Hippocampal formation (tissue), 2 donors: ENCODE measurements at regions not wholly inside any gene's neighbourhood (a gene's known extent, or its start where the extent isn't known, plus 50 kb on each side); places are given as distances from the start of the nearest gene placed in this dataset.
"Not testable (repeated sequence)": the region's sequence is repeated elsewhere in the genome, so short reads cannot be mapped to it uniquely, and the experiment has no call there.

Experiments used
- DNase-seq, 2 donors: peaks; one replicate each; lab custom pipeline; 2025; lab: John Stamatoyannopoulos, UW

DNA sequence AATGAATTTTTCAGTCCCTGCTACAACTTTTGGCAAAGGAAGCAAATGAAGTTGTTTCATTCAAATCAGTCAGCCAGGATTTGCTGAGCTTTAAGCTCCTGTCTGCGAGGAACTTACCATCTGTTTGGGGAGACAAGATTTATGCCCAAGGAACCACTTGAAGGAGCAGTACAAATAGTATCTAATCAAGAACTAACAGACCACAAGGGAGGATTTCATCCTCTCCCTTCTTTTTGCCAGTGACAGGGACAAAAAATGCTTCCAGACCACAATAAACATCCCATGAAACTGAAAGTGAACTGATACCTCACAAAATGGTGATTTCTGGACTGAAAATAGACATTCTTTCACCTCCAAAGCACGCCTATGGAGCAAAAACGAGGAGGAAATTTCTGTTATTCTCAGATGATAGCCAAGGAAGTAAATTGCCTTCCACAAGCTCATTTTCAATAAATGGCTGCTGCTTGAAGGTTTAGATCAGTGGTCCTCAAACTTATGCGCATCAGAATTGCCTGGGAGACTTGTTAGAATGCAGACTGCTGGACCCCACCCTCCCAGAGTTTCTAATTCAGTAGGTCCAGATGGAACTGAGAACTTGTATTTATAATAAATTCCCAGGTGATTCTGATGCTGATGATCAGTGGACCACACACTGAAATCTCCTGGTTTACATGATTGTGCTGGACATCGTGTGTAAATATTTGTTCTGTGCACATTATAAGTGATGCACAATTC is 202.4 kb upstream of the GADL1 start:
- DNase-seq: no peak

DNA sequence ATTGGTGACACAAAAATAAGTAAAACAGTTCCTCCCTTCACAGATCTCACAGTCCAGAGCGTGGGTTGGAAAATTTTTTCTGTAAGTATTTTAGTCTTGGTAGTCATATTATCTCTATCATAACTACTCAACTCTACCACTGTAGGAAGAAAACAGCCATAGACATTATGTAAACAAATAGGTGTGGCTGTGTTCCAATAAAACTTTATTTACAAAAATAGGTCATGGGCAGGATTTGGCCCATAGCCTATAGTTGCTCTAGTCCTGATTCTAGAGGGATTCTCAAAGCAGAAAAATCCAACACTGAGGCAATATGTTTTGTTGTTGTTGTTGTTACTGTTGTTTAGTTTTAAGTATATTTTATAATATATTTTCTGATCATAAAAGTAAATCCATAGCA is 206.1 kb upstream of the GADL1 start:
- DNase-seq: no peak

DNA sequence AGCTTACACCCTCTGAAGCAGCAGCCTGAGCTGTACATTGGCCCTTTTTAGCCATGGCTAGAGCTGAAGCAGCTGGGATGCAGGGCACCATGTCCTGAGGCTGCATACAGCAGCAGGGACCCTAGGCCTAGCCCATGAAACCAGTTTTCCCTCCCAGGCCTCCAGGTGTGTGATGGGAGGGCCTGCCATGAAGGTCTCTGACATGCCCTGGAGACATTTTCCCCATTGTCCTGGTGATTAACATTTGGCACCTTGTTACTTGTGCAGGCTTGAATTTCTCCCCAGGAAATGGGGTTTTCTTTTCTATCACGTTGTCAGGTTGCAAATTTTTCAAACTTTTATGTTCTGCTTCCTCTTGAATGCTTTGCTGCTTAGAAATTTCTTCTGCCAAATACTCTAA is 206.8 kb upstream of the GADL1 start:
- DNase-seq: not testable (repeated sequence)

DNA sequence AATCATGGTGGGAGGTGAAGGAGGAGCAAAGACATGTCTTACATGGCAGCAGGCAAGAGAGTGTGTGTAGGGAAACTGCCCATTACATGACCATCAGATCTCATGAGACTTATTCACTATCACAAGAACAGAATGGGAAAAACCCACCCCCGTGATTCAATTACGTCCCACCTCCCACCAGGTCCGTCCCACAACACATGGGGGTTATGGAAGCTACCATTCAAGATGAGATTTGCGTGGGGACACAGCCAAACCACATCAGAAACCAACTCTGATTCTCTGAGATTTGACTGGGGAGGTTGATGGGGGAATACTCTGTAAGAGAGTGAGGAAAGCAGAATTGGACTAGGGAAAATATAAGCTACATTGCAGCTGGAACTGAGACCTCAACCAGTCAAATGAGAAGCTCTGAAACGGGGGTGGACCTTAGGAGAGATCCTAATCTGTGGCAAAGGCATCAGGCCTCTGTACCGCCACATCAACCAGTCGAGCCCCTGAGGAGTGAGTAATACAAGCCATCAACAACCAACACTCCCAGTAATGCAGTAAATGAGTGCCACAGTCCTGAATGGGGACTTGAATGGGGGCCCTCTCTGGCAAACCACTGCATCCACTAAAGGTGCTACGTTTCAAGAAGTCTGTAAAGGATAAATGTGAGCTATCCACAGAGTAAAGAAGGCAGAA is 207.9 kb upstream of the GADL1 start:
- no peak for DNase-seq

DNA sequence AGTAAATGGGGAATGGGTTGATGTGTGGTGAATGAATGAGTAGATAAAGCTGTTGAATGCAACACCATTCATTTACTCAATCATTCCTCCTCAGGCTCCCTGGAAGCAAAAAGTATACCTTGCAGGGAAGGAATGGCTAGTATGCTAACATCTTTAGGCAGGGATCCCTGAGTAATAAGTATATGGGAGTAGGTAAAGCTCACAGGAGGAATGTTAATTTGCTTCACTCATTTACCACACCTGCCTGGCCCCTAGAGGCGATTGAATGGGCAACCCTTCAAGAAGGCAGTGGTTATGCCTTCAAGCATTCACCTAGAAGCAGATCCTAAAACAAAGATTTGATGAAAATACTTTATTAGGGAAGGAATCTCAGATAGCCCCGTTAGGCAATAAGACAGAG is 208.7 kb upstream of the GADL1 start:
- DNase-seq: no peak

DNA sequence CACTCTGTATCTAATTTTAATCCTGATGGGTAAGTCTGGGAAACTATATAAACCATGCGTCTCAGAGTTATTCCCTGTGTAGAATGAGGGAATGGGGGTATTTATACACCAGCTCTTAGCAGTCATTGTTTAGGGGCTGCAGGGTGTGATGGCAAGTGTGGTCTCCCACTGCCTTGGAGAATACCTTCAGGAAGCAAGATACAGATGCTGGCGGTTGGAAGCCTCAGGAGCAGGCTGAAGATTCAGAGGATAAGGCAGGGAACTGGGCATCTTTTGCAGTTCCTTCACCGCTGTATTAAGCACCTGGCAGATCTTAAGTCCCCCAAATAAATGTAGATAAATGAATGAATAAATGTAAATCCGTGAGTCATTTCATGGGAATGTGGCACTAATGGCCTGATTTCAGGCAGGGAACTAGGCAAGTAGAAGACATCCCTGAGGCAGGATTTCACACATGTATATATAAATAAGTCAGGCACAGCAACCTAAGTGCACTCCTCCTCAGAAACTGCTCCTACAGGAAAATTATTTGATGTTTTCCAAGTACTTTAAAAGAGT is 209.2 kb upstream of the GADL1 start:
- no peak for DNase-seq

DNA sequence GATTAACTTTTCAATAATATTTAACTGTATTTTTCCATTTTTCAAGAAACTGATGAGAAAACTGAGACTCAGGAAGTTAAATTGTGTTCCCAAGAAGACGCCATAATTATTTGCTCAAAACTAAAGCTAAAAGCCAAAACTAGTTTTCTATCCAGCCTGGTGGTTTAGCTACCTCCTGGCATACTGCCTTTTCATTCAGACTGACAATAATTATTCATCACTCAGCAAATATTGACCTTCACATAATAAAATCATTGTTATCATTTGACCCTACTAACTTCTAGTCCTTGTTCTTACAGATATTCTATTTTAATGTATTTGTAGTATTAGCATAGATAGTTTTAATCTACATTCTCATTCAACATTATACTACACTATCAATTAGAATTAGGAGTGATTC is 210.6 kb upstream of the GADL1 start:
- no peak for DNase-seq

DNA sequence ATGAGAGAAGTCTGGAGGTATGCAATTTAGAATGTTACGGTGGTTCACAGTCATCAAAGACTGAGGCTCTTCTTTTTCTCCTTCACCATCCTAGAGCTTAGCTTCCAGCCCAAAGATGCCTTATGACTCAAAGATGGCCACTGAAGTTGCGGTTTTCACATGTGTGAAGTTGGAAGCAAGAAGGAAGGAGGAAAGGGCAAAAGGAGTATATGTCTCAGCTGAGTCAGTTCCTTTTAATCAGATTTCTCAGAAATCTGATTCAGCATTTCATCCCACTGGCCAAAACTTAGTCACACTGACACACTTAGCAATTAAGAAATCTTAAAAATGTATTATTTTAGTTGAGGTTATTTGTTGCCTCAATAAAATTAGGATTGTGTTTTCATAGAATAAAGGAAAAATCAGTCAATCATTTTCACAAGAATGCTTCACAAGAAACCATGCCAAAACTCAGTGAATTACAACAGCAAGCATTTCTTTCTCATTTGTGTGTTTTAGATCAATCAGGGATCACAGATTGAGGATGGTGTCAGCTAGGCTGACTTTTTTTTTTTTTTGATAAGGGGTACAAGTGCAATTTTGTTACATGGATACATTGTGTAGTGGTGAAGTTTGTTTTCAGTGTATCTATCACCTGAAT is 211.1 kb upstream of the GADL1 start:
- DNase-seq: no peak

DNA sequence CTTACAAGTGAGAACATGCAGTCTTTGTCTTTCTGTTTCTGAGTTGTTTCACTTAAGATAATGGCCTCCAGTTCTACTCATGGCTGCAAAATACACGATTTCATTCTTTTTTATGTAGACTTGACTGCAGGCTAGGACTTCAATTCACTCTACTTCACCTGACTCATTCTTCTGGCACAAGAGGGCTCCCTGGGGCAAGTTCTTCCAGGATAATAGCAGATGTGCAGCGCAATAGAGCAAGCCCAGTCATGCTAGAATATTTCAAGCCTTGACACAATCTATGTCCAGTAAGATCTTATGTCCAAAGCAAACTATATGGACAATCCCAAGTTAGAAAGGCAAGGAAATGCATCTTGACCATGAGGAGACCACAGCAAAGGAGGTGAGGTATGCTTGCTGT is 211.7 kb upstream of the GADL1 start:
- DNase-seq: no peak

DNA sequence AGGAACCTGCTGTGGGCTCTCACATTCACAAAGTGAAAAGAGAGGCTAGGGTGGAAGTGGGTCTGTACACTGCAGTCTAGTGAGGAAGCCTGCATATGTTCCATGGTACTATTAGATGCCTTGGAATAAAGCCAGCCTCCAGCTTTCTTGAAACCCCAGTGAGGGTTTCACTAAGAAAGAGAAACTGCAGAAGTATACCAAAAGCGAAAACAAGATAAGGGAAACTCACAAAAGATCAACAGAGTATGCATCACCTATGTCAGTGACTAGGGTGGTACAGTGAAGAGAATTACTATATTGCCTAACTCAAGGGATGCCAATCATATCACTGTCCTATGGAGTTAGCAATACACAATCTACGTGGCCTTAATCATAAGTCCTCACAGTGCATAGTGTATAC is 212.5 kb upstream of the GADL1 start:
- DNase-seq: no peak

DNA sequence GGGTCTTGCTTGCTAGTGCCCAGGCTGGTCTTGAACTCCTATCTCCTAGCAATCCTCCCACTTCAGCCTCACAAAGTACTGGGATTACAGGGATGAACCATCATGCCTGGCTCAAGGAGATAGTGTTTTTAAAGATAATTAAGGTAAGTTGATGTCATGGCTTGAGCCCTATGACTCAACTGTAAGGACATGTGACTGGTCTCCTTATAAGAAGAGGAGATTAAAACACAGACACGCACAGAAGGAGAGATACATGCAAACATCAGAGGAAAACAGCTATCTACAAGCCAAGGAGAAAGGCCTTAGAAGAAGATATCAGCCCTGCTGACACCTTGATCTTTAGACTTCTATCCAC is 220.4 kb upstream of the GADL1 start:
- no peak for DNase-seq

DNA sequence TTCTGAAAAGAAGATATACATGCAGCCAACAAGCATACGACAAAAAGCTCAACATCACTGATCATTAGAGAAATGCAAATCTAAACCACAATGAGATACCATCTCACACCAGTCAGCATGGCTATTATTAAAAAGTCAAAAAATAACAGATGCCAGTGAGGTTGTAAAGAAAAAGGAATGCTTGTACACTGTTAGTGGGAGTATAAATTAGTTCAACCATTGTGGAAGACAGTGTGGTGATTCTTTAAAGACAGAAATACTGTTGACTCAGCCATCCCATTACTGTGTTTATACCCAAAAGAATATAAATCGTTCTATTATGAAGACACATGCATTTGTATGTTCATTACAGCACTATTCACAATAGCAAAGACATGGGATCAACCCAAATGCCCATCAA is 221.1 kb upstream of the GADL1 start:
- DNase-seq: not testable (repeated sequence)

DNA sequence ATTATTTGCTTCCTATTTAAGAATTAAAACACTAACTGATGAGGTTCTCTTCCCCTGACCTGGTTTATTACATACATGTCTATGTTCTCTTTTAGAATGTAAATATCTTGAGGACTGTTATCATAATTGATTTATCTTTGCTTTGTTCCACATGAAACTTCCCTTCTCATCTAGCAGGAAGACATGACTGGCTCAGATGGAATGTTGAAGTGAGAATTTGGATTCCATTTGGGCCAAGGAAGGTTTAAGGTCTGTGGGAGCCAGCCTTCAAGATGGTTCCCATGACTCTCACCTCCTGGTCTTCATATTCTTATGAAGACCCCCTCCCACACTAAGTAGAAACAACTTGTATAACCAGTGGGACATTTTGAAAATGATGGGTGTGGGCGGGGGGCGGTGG is 222.2 kb upstream of the GADL1 start:
- DNase-seq: no peak

DNA sequence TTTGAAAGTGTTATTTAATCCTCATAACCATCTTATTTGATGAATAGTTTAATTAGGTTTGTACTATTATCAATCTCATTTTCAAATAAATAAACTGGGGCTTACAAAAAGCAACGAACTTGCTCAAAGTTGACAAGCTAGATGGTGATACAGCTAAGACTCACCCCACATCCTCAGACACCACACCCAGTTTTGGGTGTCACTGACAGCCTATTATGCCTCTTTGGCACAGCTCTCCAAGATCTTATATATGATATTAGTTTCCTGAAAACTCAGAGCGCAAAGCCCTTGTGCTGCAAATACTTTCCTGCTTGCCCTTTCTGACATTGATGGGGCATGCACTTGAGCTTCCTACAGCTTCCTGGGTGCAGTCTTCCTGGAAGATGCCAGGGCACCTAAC is 223.4 kb upstream of the GADL1 start:
- no peak for DNase-seq

DNA sequence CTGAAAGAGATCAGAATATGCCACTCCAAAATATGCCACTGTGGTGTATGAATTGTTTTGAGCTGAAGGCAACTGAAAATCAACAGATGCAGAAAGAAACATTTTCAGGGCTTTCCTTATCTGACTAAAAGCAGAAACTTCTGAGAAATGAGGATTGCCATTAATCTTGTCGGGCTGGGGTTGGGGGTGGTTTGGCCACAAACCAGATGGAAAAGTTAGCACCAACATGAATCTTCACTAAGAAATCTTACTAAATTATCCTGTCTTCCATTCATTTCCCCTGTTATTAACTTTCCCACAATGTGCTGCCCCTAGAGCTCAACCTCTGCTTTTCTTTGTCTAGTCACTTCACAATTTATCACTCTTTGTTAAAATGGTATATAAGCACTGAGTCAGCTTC is 229.9 kb upstream of the GADL1 start:
- DNase-seq: no peak

DNA sequence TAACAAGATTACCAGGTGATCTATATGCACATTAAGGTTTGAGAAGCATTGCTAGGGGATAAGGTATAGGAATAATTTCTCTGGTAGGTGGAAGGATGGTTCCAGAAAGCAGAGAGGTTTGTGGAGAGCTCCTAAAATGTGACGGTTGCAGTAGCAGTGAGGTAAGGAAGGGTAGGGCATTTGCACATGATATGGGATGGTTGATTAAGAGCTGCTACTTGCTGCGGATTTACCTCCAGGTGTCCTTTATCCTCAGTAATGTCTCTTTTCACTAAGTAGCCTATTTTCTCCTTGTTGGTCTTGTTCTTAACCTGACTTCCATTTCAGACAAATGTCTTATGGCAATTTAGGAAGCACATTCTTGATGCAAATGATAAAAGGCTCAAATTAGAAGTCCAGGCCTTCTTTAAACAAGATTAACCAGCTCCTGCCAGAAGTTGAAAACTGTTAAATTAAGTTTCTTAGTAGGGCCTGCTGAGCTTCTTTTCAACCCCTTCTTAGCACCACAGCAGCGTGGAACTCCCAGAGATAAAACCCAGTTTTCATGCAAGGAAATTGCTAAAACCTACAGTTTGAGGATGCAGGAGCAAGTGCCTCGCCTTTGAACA is 231.1 kb upstream of the GADL1 start:
- DNase-seq: no peak

DNA sequence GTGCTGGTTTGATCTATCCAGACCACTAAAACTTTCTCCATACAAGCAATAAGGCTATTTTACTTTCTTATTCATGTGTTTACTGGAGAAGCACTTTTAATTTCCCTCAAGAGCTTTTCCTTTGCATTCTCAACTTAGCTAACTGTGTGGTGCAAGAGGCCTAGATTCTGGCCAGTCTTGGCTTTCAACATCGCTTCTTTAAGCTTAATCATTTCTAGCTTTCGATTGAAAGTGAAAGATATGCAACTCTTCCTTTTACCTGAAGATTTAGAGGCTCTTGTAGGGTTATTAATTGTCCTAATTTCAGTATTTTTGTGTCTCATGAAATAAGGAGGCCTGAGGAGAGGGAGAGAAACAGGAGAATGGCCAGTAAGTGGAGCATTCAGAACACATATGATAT is 234.8 kb upstream of the GADL1 start:
- no peak for DNase-seq

DNA sequence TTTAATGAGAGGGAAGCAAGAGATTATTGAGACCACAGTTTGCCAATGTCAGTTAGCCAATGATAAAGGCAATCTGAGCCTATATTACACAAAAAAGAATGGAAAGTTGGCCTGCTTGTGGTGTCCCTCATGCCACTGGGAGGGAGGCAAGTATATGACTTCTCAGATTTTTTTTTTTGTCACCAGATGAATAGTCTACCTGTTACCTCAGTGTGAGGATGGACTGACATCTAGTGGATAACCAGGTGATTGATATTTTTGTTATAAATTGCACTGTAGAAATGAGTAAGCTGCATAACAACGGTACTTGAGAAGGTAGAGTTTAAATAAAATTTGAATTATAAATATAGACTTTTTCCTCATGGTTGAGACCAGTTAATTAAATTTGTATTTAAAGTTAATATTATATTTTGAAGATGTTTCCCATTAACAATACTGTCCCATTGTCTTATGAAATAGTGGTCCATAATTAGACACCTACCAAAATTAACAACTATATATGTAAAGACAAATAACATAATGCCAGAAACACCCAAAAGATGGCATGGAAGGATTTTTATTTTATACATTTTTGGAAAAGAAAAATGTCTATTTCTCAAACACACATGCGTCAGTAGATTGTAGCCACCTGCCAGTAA is 237.8 kb upstream of the GADL1 start:
- no peak for DNase-seq

DNA sequence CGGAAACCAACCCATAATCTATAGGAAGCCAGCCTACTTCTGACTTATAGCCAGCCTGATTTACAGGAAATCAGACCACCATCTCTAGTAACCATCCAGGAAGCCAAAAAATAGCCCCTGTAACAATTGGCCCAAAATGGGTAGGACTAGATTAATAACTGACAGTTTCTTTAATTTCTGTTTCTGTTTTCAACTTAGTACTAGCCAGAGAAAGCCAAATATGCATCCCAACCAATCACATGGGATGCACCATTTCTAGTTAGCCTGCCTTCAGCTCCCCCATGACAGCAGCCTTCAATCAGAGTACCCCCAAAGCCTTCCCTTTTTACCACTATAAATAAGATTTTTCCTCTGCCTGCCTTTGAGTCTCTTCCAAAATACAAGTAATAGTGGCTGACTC is 239.1 kb upstream of the GADL1 start:
- DNase-seq: no peak

DNA sequence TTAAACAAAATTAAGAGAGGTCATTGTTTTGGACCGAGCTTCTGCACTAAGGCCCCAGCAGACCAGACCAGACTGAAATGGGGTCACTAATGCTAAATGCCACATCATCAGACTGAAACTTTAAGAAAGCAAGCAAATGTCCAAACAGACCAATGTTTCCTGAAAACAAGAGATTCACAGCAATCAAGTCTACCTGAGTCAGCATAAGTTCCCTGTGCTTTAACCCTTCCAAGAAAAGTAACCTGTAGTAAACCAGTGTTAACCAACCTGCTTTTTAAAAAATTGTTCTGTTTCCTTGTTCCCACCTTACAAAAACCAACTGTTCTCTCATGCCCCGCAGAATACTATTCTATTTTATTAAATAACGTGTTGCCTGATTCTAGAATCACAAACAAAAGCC is 241.1 kb upstream of the GADL1 start:
- DNase-seq: no peak

DNA sequence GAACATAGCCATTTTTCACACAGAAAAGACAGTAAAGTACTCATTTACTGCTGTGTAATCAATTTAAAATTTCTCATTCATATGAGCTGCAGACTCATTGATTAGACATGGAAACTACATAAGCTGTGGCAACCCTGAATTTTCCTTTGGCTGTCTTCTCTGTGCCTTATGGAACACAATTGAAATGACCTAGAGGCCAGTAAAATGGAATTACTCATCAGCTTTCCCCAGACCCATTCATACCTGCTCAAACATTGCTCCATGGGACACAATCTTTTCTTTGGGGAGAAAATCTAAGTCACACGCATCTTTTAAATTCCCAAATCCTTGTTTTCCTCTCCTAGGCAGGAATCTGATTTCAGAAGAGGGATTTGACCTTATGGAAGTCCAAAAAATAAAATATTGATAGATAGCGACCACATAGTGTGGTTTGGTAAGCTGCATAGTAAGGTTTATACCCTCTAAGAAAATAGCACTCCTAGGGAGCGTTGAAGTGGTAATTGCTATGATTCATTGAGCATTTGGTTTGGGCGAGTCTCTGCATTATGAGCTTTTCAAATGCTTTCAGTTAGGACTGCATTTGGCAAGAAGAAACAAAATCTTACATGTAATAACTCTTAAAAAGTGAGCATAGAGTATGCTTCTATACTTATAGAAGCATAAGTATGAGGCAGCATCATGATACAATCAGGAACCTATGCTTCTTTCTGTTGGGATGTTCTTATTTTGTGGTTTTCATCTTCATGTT is 243.4 kb upstream of the GADL1 start:
- no peak for DNase-seq

DNA sequence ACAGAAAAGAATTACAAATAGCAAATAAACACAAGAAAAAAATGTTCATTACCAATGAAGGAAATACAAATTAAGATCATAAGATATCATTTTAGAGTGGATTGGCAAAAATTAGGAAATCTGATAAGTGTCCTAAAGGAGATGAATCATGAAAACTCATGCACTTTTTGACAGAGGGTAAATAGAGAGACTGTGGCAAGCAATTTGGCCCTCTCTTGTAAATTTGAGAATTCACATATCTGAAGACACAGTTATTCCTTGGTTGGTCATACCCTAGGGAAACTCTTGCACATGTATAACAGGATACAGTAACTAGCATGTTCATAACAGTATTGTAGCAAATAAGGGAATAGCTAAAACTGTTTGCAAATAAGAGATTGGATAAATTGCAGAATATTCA is 246.0 kb upstream of the GADL1 start:
- no peak for DNase-seq
